GM18502 (cell line): ENCODE measurements at regions not wholly inside any gene's neighbourhood (a gene's known extent, or its start where the extent isn't known, plus 50 kb on each side); places are given as distances from the start of the nearest gene placed in this dataset.

Experiments used
- ATAC-seq: cut with Tn5 transposase; IDR thresholded peaks from one replicate; pipeline ENCODE4 v1.9.1; 2021; ENCODE audit warnings: mild to moderate bottlenecking; ENCODE audit not compliant: unreplicated experiment, poor library complexity

- no peak for ATAC-seq
Measured at GRCh38 chr5:133669472-133669871, 57.1 kb upstream of the FSTL4 start.

GRCh38 chr5:133668458-133668857 lies 56.1 kb upstream of the FSTL4 start:
- no peak for ATAC-seq

- no peak for ATAC-seq
Measured at GRCh38 chr5:133667217-133667616, 54.9 kb upstream of the FSTL4 start.

DNA sequence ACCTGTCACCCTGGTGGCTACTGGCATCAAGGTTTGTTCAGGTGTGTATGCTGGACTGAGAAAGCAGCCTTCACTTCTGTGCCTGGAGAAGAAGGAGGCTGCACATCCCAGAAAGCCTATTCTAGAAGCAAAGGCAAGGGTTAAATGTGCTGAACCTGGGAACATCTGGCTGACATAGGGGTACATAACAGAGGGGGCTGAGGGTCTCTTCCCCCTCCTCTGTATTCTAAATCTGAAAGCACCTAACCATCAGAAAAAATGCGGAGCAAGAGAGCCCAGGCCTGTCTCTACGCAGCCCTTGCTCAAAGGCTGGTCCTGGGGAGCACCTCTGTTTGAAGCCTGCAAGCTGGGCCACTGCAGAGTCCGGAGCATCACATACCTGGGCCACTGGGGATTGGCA lies 53.2 kb upstream of the FSTL4 start:
- ATAC-seq, result no peak

DNA sequence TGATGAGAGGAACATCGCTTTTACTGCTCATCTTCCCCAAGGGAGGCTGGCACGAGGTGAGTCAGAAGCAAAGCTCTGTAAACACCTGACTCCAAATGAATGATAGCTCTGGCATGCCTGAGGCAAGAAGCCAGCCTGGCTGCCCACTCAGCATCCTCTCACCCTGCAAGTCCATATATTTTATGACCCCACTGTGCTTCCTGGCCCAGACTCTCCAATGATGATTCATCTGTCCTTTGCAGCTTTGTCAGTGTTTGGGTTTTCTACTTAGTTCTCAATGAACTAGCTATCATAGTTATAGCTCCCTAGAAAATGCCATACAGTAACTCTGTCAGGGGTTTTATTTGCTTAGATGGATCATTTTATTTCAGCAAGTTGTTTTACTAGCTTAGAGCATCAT lies 52.1 kb upstream of the FSTL4 start:
- no peak for ATAC-seq

GRCh38 chr5:133663397-133664054 lies 51.2 kb upstream of the FSTL4 start:
- no peak for ATAC-seq

- ATAC-seq, result no peak
Measured at GRCh38 chr5:133662578-133662977, 50.2 kb upstream of the FSTL4 start.
